ENCODE measurements at regions not wholly inside any gene's neighbourhood (a gene's known extent, or its start where the extent isn't known, plus 50 kb on each side); places are given as distances from the start of the nearest gene placed in this dataset.
"Not testable (repeated sequence)": the region's sequence is repeated elsewhere in the genome, so short reads cannot be mapped to it uniquely, and the experiment has no call there.

DNA sequence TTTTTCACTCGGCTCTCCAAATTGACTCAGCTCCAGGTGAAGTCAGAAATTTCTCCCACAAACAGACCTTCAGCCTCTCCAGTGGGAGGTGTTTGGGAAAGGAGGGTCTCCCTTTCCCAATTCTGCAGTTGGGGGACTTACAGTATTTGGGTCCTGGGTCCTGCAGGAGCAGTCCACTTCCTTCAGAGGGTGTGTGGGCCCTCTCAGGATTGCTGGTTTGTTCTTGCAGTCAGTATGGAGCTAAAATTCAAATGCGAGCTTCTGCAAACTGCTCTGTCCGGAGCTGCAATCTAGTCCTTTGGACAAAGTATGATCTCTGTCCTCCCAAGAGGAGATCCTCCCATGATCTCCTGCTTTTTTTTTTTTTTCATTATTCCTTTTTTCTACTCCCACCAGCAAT lies 87.9 kb upstream of the MSTN start:
- H3K27me3 ChIP-seq (ENCODE audit: control insufficient read depth, insufficient read depth, low read length): no peaks in the 10 kb centered on the region
- H3K9me3 ChIP-seq (ENCODE audit: control insufficient read depth, insufficient read depth, low read length): no peaks in the 10 kb centered on the region
- no peak overlapping the region for H3K4me3 ChIP-seq (ENCODE audit: low read depth, low read length)
- DNase-seq (ENCODE audit: low read depth, low spot score): no peak
- H3K27ac ChIP-seq (ENCODE audit: low read depth, low read length): no peak overlapping the region
- CTCF ChIA-PET: interaction anchor here (0.7 kb wide), 1 partner anchor 60 kb away, joined by 3 read pairs; no protein-coding TSS in a partner anchor
- POLR2A ChIA-PET: no interaction called here
- TF ChIP-seq, protein P1, sequence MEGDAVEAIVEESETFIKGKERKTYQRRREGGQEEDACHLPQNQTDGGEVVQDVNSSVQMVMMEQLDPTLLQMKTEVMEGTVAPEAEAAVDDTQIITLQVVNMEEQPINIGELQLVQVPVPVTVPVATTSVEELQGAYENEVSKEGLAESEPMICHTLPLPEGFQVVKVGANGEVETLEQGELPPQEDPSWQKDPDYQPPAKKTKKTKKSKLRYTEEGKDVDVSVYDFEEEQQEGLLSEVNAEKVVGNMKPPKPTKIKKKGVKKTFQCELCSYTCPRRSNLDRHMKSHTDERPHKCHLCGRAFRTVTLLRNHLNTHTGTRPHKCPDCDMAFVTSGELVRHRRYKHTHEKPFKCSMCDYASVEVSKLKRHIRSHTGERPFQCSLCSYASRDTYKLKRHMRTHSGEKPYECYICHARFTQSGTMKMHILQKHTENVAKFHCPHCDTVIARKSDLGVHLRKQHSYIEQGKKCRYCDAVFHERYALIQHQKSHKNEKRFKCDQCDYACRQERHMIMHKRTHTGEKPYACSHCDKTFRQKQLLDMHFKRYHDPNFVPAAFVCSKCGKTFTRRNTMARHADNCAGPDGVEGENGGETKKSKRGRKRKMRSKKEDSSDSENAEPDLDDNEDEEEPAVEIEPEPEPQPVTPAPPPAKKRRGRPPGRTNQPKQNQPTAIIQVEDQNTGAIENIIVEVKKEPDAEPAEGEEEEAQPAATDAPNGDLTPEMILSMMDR (IDR thresholded peaks at IDR 0.05; ENCODE audit: low read depth, low read length): no peak

DNA sequence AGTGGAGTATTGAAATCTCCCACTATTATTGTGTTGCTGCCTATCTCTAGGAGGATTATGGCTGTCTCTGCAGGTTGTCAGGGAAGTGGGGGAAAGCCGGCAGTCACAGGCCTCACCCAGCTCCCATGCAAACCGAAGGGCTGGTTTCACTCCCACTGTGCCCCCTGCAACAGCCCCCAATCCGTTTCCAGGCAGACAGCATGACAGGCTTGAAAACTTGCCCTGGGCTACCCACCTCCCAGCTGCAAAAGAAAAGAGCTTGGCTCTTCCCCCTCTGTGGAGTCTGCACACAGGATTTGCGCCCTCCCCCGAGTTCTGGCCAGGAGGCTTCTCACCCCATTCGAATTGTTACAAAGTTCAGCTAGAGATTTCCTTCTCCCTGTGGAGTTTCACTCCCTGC lies 87.4 kb upstream of the MSTN start:
- ChIA-PET POLR2A (no interaction called here), CTCF (interaction anchor here (0.7 kb wide), 1 partner anchor 59 kb away, joined by 3 read pairs; no protein-coding TSS in a partner anchor)
- DNase-seq (ENCODE audit: low read depth, low spot score): no peak
- no peaks in the 10 kb centered on the region for H3K9me3 ChIP-seq (ENCODE audit: control insufficient read depth, insufficient read depth, low read length)
- no peak overlapping the region for H3K27ac ChIP-seq (ENCODE audit: low read depth, low read length)
- no peaks in the 10 kb centered on the region for H3K27me3 ChIP-seq (ENCODE audit: control insufficient read depth, insufficient read depth, low read length)
- no peak overlapping the region for H3K4me3 ChIP-seq (ENCODE audit: low read depth, low read length)
- TF ChIP-seq, protein P1 (IDR thresholded peaks at IDR 0.05; ENCODE audit: low read depth, low read length): no peak

DNA sequence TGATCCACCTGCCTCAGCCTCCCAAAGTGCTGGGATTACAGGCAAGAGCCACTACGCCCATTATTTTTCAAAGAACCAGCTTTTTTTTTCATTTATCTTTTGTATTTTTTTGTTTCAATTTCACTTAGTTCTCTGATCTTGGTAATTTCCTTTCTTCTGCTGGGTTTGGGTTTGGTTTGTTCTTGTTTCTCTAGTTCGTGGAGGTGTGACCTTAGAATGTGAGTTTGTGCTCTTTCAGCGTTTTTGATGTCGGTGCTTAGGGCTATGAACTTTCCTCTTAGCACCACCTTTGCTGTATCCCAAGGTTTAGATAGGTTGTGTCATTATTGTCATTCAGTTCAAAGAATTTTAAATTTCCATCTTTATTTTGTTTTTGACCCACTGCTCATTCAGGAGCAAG lies 86.7 kb upstream of the MSTN start:
- H3K9me3 ChIP-seq (ENCODE audit: control insufficient read depth, insufficient read depth, low read length): no peaks in the 10 kb centered on the region
- H3K27me3 ChIP-seq (ENCODE audit: control insufficient read depth, insufficient read depth, low read length): no peaks in the 10 kb centered on the region
- no peak overlapping the region for H3K4me3 ChIP-seq (ENCODE audit: low read depth, low read length)
- DNase-seq (ENCODE audit: low read depth, low spot score): no peak
- TF ChIP-seq, protein P1 (IDR thresholded peaks at IDR 0.05; ENCODE audit: low read depth, low read length): no peak
- H3K27ac ChIP-seq (ENCODE audit: low read depth, low read length): no peak overlapping the region
- POLR2A ChIA-PET: no interaction called here
- CTCF ChIA-PET: interaction anchor here (0.5 kb wide), 1 partner anchor 61 kb away, joined by 3 read pairs; no protein-coding TSS in a partner anchor

GRCh38 chr2:190146109-190146508 lies 83.6 kb upstream of the MSTN start:
- CTCF ChIA-PET: not testable (repeated sequence)

DNA sequence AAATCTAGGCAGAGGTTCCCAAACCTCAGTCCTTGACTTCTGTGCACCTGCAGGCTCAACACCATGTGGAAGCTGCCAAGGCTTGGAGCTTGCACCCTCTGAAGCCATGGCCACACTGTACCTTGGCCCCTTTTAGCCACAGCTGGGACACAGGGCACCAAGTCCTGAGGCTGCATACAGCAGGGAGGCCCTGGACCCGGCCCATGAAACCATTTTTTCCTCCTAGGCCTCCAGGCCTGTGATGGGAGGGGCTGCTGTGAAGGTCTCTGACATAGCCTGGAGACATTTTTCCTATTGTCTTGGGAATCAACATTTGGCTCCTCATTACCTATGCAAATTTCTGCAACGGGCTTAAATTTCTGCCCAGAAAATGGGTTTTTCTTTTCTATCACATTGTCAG lies 77.9 kb upstream of the MSTN start:
- H3K4me3 ChIP-seq (ENCODE audit: low read depth, low read length); H3K27me3 ChIP-seq (ENCODE audit: control insufficient read depth, insufficient read depth, low read length); H3K9me3 ChIP-seq (ENCODE audit: control insufficient read depth, insufficient read depth, low read length); H3K27ac ChIP-seq (ENCODE audit: low read depth, low read length); POLR2A ChIA-PET; CTCF ChIA-PET; DNase-seq (ENCODE audit: low read depth, low spot score): not testable (repeated sequence)

More at GRCh38 chr2:190146109-190146508, 83.6 kb upstream of the MSTN start:
- H3K9me3 ChIP-seq (ENCODE audit: control insufficient read depth, insufficient read depth, low read length); H3K27me3 ChIP-seq (ENCODE audit: control insufficient read depth, insufficient read depth, low read length); H3K4me3 ChIP-seq (ENCODE audit: low read depth, low read length); POLR2A ChIA-PET; DNase-seq (ENCODE audit: low read depth, low spot score); H3K27ac ChIP-seq (ENCODE audit: low read depth, low read length): not testable (repeated sequence)

- POLR2A ChIA-PET: no interaction called here
- TF ChIP-seq, protein P1 (IDR thresholded peaks at IDR 0.05; ENCODE audit: low read depth, low read length): no peak
- no peak overlapping the region for H3K27ac ChIP-seq (ENCODE audit: low read depth, low read length)
- peaks cover 6% of the 10 kb centered on the region for H3K9me3 ChIP-seq (ENCODE audit: control insufficient read depth, insufficient read depth, low read length)
- no peak for DNase-seq (ENCODE audit: low read depth, low spot score)
- no peak overlapping the region for H3K4me3 ChIP-seq (ENCODE audit: low read depth, low read length)
- no peaks in the 10 kb centered on the region for H3K27me3 ChIP-seq (ENCODE audit: control insufficient read depth, insufficient read depth, low read length)
- CTCF ChIA-PET: interaction anchor here (1.2 kb wide), 1 partner anchor 51 kb away, joined by 3 read pairs; no protein-coding TSS in a partner anchor
Observed at GRCh38 chr2:190139371-190139770, 76.8 kb upstream of the MSTN start.
